PC-9 (cell line): ENCODE measurements at regions not wholly inside any gene's neighbourhood (a gene's known extent, or its start where the extent isn't known, plus 50 kb on each side); places are given as distances from the start of the nearest gene placed in this dataset.

Experiments
- CTCF ChIP-seq: fragments of 200-600 bp; sonication (generic); conservative IDR thresholded peaks from 2 replicates; pipeline ENCODE4 v1.6.1; 2017; ENCODE audit warnings: mixed run types, antibody characterized with exemption, mild to moderate bottlenecking, moderate library complexity
- EZH2 ChIP-seq: fragments of 200-600 bp; sonication (generic); IDR thresholded peaks from 2 replicates; pipeline ENCODE4 v1.8.0; 2017; ENCODE audit warnings: antibody characterized with exemption, low read depth

DNA sequence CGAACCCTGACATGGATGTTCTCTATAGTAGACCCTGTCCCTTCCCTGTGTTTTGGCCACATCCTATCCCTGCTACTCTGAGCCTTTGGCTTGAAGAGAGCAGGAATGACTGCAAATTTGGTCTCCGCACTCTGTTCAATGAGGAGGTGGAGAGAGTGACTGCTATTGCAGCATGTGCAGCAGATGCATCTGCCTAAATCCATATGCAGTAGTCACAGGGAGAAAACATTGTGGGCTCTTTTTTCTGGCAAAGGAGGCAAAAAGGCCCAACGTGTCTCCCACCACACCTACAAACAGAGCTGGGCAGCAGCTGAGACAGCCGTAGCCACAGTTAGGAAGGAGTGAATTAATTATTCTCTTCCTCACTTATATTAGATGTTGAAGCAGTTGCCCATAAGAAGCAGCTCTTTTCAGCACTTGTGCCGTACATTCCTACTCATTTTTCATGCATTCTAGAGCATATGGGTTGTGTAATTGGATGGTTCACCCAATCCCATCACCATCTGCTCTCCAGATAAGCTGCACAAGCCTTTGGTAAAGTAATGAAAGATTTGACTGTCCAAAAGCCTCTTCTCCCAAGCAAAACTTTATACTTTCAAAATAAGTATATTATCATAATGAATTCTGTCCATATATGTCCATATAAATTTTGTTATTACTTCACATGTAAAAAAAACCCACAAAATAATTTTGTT is 147.9 kb upstream of the FAM47A start:
- TF ChIP-seq EZH2 (no peak), CTCF (no peak)
